Erythroblast (primary cell): ENCODE measurements at regions not wholly inside any gene's neighbourhood (a gene's known extent, or its start where the extent isn't known, plus 50 kb on each side); places are given as distances from the start of the nearest gene placed in this dataset.

ENCODE experiments used
- GATA1 ChIP-seq: IDR thresholded peaks from 2 replicates; pipeline ENCODE4 v1.6.1; 2011; ENCODE audit warnings: low read depth, mild to moderate bottlenecking, control low read depth, low read length, moderate library complexity
- POLR2A ChIP-seq: IDR thresholded peaks from 2 replicates; pipeline ENCODE4 v1.6.1; 2011; ENCODE audit warnings: mild to moderate bottlenecking, low read length

- TF ChIP-seq POLR2A (no peak), GATA1 (no peak)
Measured at GRCh38 chr18:47682876-47683275, 247.6 kb downstream of the SMAD2 start.
